ENCODE measurements at regions not wholly inside any gene's neighbourhood (a gene's known extent, or its start where the extent isn't known, plus 50 kb on each side); places are given as distances from the start of the nearest gene placed in this dataset.

DNA sequence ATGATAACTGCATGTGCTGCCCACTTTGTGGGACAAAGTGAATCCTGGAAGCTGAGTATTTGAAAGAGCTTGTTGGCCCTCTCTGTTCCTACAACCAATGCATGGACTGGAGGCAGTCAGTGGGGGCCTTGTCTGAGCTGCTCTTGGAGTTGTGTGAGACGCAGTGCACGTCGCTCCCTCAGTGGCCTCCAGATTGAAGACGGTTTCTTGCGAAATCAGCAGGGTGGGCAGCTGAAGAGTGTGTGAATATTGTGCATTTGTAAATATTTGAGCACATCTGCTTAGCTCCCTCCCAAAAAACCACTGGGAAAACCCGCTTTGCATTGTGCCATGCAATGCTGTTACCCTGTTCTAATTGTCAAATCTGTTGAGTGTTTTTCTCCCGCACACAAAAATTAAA, 782.8 kb downstream of the PLCL1 start:
- Histone ChIP-seq H3K9me3 (no peaks in the 10 kb centered on the region), H3K4me1 (no peaks in the 10 kb centered on the region), H3K27ac (no peak overlapping the region), H3K4me3 (replicated peaks in 1 of 3) (no peak overlapping the region), H3K36me3 (no peaks in the 10 kb centered on the region), H3K27me3 (no peaks in the 10 kb centered on the region)
- TF ChIP-seq, protein P1, sequence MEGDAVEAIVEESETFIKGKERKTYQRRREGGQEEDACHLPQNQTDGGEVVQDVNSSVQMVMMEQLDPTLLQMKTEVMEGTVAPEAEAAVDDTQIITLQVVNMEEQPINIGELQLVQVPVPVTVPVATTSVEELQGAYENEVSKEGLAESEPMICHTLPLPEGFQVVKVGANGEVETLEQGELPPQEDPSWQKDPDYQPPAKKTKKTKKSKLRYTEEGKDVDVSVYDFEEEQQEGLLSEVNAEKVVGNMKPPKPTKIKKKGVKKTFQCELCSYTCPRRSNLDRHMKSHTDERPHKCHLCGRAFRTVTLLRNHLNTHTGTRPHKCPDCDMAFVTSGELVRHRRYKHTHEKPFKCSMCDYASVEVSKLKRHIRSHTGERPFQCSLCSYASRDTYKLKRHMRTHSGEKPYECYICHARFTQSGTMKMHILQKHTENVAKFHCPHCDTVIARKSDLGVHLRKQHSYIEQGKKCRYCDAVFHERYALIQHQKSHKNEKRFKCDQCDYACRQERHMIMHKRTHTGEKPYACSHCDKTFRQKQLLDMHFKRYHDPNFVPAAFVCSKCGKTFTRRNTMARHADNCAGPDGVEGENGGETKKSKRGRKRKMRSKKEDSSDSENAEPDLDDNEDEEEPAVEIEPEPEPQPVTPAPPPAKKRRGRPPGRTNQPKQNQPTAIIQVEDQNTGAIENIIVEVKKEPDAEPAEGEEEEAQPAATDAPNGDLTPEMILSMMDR (IDR thresholded peaks at IDR 0.05), result no peak
- TF ChIP-seq POLR2A (IDR thresholded peaks at IDR 0.05), result no peak
- DNase-seq, result no peak
- WGBS, 2 donors, result 78 to 79% methylated on average over 7 of the region's 7 CpGs
- intact Hi-C loops (cut with DNase I), result no loop called here

DNA sequence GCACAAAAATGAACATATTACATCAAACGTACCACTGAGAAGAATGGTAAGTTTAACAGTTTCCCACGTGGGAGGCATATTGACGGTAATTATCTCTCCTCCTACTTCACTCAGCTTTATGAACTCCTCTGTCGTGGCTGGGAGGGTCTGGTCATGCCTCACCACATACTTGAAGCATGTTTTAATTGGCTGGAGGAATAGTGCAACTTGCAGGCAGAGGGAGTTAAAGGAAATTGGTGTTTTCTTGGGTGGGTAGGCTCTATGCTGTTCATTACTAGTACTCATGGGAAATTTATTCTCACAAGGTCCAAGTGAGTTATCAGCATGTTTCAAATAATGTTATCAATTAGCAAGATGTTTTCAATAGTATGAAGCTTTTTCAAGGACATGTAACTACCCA, 767.0 kb downstream of the PLCL1 start:
- Histone ChIP-seq H3K4me3 (replicated peaks in 1 of 3) (no peak overlapping the region), H3K36me3 (no peaks in the 10 kb centered on the region), H3K27me3 (no peaks in the 10 kb centered on the region), H3K4me1 (no peaks in the 10 kb centered on the region), H3K27ac (no peak overlapping the region), H3K9me3 (no peaks in the 10 kb centered on the region)
- TF ChIP-seq, protein P1 (IDR thresholded peaks at IDR 0.05), result no peak
- no peak for TF ChIP-seq POLR2A (IDR thresholded peaks at IDR 0.05)
- DNase-seq, result no peak
- intact Hi-C loops (cut with DNase I), result no loop called here
- WGBS, 2 donors, result 22 to 36% methylated on average over 4 of the region's 4 CpGs

DNA sequence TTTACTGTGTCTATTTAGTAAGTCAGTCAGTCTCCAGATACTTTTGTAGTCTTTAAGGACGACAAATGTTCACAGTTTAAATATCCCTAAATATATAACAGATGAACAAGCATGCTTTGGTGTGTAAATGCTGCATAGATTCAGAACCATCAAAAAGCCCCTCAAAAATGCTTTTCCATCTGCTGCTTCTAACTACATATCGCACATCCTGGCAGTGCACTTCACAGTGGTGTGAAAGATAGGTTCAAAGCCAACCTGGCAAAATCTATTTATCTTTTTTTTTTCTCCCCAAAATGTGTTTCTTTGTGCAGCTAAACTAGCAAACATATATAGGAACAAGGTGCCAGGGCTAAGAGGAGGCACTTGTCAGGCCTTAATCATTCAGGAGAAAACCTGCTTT, 753.8 kb downstream of the PLCL1 start:
- TF ChIP-seq, protein P1 (IDR thresholded peaks at IDR 0.05), result no peak
- no peak for TF ChIP-seq POLR2A (IDR thresholded peaks at IDR 0.05)
- H3K27me3 ChIP-seq, result no peaks in the 10 kb centered on the region
- no peak overlapping the region for H3K27ac ChIP-seq
- WGBS, 2 donors, result 81 to 85% methylated on average over 2 of the region's 2 CpGs
- no peak overlapping the region for H3K4me3 ChIP-seq (replicated peaks in 1 of 3)
- H3K9me3 ChIP-seq, result no peaks in the 10 kb centered on the region
- H3K36me3 ChIP-seq, result no peaks in the 10 kb centered on the region
- intact Hi-C loops (cut with DNase I), result no loop called here
- no peaks in the 10 kb centered on the region for H3K4me1 ChIP-seq
- DNase-seq, result no peak

DNA sequence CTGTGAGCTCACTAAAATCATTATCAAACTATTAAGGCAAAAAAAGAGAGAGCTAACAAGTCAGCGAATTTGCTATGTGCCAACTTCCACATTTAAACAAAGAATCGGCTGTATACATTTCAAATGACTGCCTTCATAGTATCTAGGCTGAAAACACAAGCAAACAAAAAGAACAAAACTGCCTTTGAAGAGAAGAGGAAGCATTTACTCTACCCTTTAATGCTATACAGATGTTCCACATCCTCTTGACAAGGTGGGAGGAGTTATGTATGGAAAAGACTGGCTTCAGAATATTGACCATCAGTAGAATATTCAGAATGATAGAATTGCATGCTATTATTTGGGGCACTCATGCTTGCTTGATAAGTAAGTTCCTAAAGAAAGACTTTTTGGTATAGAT, 741.7 kb downstream of the PLCL1 start:
- Histone ChIP-seq H3K27me3 (no peaks in the 10 kb centered on the region), H3K4me1 (no peaks in the 10 kb centered on the region), H3K9me3 (no peaks in the 10 kb centered on the region), H3K4me3 (replicated peaks in 1 of 3) (no peak overlapping the region), H3K36me3 (no peaks in the 10 kb centered on the region), H3K27ac (no peak overlapping the region)
- DNase-seq, result no peak
- TF ChIP-seq, protein P1 (IDR thresholded peaks at IDR 0.05), result no peak
- TF ChIP-seq POLR2A (IDR thresholded peaks at IDR 0.05), result no peak
- 45 to 56% methylated on average over 2 of the region's 2 CpGs for WGBS, 2 donors
- intact Hi-C loops (cut with DNase I), result no loop called here

DNA sequence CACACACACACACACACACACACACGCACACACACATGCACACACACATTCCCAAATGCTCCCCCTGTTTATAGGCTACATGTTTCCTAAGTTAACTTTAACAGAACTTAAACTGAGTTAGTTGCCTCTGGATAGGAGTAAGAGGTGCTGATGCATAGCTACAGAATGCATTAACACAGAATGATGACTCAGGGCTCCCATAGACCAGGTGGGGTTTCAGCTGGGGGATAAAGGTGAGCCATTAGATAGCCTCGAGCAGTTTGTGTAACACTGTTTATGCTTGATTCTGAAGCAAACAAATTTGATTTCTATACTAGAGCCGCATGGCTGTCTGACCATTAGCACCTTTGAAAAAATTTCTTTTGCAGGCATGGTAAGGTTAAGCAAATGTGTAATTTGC, 741.0 kb downstream of the PLCL1 start:
- TF ChIP-seq POLR2A (IDR thresholded peaks at IDR 0.05), result no peak
- TF ChIP-seq, protein P1 (IDR thresholded peaks at IDR 0.05), result no peak
- H3K9me3 ChIP-seq, result no peaks in the 10 kb centered on the region
- DNase-seq, result no peak
- H3K27ac ChIP-seq, result no peak overlapping the region
- H3K27me3 ChIP-seq, result no peaks in the 10 kb centered on the region
- H3K4me3 ChIP-seq (replicated peaks in 1 of 3), result no peak overlapping the region
- no peaks in the 10 kb centered on the region for H3K4me1 ChIP-seq
- 68 to 81% methylated on average over 3 of the region's 3 CpGs for WGBS, 2 donors
- intact Hi-C loops (cut with DNase I), result no loop called here
- H3K36me3 ChIP-seq, result no peaks in the 10 kb centered on the region

All from thyroid gland (tissue), 4 donors.